ENCODE measurements at regions not wholly inside any gene's neighbourhood (a gene's known extent, or its start where the extent isn't known, plus 50 kb on each side); places are given as distances from the start of the nearest gene placed in this dataset.

- H3K4me1 ChIP-seq (ENCODE audit: control insufficient read depth, insufficient read depth, low read length), result no peaks in the 10 kb centered on the region
- no peak overlapping the region for H4K5ac ChIP-seq (ENCODE audit: low read depth, low read length)
- H2BK5ac ChIP-seq (ENCODE audit: low read depth, low read length, poor library complexity, severe bottlenecking), result no peak overlapping the region
- H3K79me1 ChIP-seq (ENCODE audit: low read depth in 1 of 2, low read length in 2 of 2), result no peaks in the 10 kb centered on the region
- H3K14ac ChIP-seq (replicated peaks; ENCODE audit: low read depth, low read length), result no peak overlapping the region
- no peaks in the 10 kb centered on the region for H3K9me1 ChIP-seq (ENCODE audit: insufficient read depth, low read length)
- no peak overlapping the region for H4K8ac ChIP-seq (ENCODE audit: low read depth in 2 of 2, low read length in 2 of 2)
- DNase-seq, result no peak
- no TSS peak for BruUV-seq (replicated peaks)
- ChIA-PET POLR2A (ENCODE audit: unreplicated experiment) (no interaction called here), CTCF (no interaction called here)
- no peak for ATAC-seq (ENCODE audit: low read depth)
- H4K91ac ChIP-seq (ENCODE audit: insufficient read depth, low read depth, low read length), result no peak overlapping the region
- no peak overlapping the region for H3K18ac ChIP-seq (ENCODE audit: low read depth, low read length)
- no peak overlapping the region for H2BK20ac ChIP-seq (ENCODE audit: low read depth, low read length)
- H3K4me3 ChIP-seq (ENCODE audit: insufficient read depth, low read depth, low read length), result no peak overlapping the region
- no peaks in the 10 kb centered on the region for H4K20me1 ChIP-seq (ENCODE audit: insufficient read depth, low read length)
- no CpG with 5 or more reads among the region's 11 CpGs for WGBS, 2 experiments (ENCODE audit: extremely low coverage in 2 of 2, insufficient read length in 1 of 2)
- no peak overlapping the region for H3K9ac ChIP-seq (ENCODE audit: low read depth, low read length)
- intact Hi-C loops (cut with micrococcal nuclease) (no loop called here), dilution Hi-C loops (cut with HindIII; ENCODE audit: low sequenced_read_pairs, unreplicated experiment) (no loop called here), in situ Hi-C loops (cut with MboI; ENCODE audit: low sequenced_read_pairs) (no loop called here)
- peaks cover 1% of the 10 kb centered on the region; the same call in 1 of the 2 replicates for H3K27me3 ChIP-seq (ENCODE audit: control insufficient read depth, insufficient read depth, low read length)
- peaks cover 4% of the 10 kb centered on the region; the same call in 1 of the 2 replicates for H3K9me3 ChIP-seq (ENCODE audit: control insufficient read depth, insufficient read depth, low read length)
- no peak overlapping the region for H3K23ac ChIP-seq (ENCODE audit: low read depth, low read length)
- no peak overlapping the region for H3K4me2 ChIP-seq (ENCODE audit: low read depth, low read length)
- H3K4ac ChIP-seq (ENCODE audit: low read depth, low read length), result no peak overlapping the region
- no peaks in the 10 kb centered on the region for H3K36me3 ChIP-seq (ENCODE audit: control insufficient read depth, insufficient read depth, low read length)
- TF ChIP-seq NFE2L2 (IDR thresholded peaks at IDR 0.05; ENCODE audit: low read depth, low read length), result no peak
- no peak for TF ChIP-seq POLR2A (IDR thresholded peaks at IDR 0.05; ENCODE audit: low read depth, low read length)
- TF ChIP-seq RCOR1 (IDR thresholded peaks at IDR 0.05; ENCODE audit: insufficient replicate concordance, low read length), result no peak
- TF ChIP-seq MAZ (IDR thresholded peaks at IDR 0.05; ENCODE audit: borderline replicate concordance, low read depth, low read length), result no peak
- TF ChIP-seq ELK1 (IDR thresholded peaks at IDR 0.05; ENCODE audit: borderline replicate concordance, low read depth, low read length), result no peak
- no peak for TF ChIP-seq SMC3 (IDR thresholded peaks at IDR 0.05; ENCODE audit: low read depth, low read length)
- no peak for TF ChIP-seq USF2 (IDR thresholded peaks at IDR 0.05; ENCODE audit: low read depth, low read length)
- no peak for TF ChIP-seq MAFK (IDR thresholded peaks at IDR 0.05; ENCODE audit: low read depth, low read length)
- TF ChIP-seq BHLHE40 (IDR thresholded peaks at IDR 0.05; ENCODE audit: low read depth, low read length), result no peak
- TF ChIP-seq CEBPB (IDR thresholded peaks at IDR 0.05; ENCODE audit: low read depth, low read length), result no peak
- no peak for TF ChIP-seq RFX5 (IDR thresholded peaks at IDR 0.05; ENCODE audit: low read depth, low read length)
- no peak for TF ChIP-seq RAD21 (IDR thresholded peaks at IDR 0.05; ENCODE audit: low read length)
- no peak for TF ChIP-seq FOS (IDR thresholded peaks at IDR 0.05; ENCODE audit: low read depth, low read length)
- H3K27ac ChIP-seq (ENCODE audit: insufficient read depth, low read length), result no peak overlapping the region
- H2BK120ac ChIP-seq (ENCODE audit: low read depth, low read length), result no peak overlapping the region
- no peak overlapping the region for H2BK15ac ChIP-seq (ENCODE audit: low read depth, low read length)
- H2AK9ac ChIP-seq (replicated peaks; ENCODE audit: low read depth, low read length, poor library complexity), result no peak overlapping the region
- H2AFZ ChIP-seq (replicated peaks; ENCODE audit: low read length, poor library complexity), result no peak overlapping the region
- H2AK5ac ChIP-seq (ENCODE audit: low read depth, low read length), result no peak overlapping the region
- no peak overlapping the region for H3K56ac ChIP-seq (ENCODE audit: extremely low read depth, insufficient read depth, low read length)
Measured at GRCh38 chr7:156466955-156467625, 173.5 kb upstream of the RNF32 start.
